ENCODE measurements at regions not wholly inside any gene's neighbourhood (a gene's known extent, or its start where the extent isn't known, plus 50 kb on each side); places are given as distances from the start of the nearest gene placed in this dataset.

GRCh38 chr2:47238638-47239037, 62.3 kb upstream of the CALM2 start:
- no peak; the same call in 2 of the 3 replicates for ATAC-seq
- TF ChIP-seq CSDC2 (CRISPR knock-in tag; IDR thresholded peaks at IDR 0.05) (no peak), TOX (CRISPR knock-in tag; IDR thresholded peaks at IDR 0.05; ENCODE audit: borderline replicate concordance) (no peak), POU6F1 (CRISPR knock-in tag; IDR thresholded peaks at IDR 0.05; ENCODE audit: borderline replicate concordance, low read depth) (no peak), ZNF565 (CRISPR knock-in tag; conservative IDR thresholded peaks at IDR 0.05; ENCODE audit: low read depth) (no peak), PPARA (CRISPR knock-in tag; IDR thresholded peaks at IDR 0.05; ENCODE audit: borderline replicate concordance) (no peak), SNAI2 (CRISPR knock-in tag; IDR thresholded peaks at IDR 0.05) (no peak), PATZ1 (CRISPR knock-in tag; IDR thresholded peaks at IDR 0.05; ENCODE audit: borderline replicate concordance) (no peak), CSRNP3 (CRISPR knock-in tag; IDR thresholded peaks at IDR 0.05) (no peak), TCF4 (CRISPR knock-in tag; IDR thresholded peaks at IDR 0.05; ENCODE audit: borderline replicate concordance) (no peak), TSHZ2 (CRISPR knock-in tag; IDR thresholded peaks at IDR 0.05) (no peak), ESRRG (CRISPR knock-in tag; IDR thresholded peaks at IDR 0.05) (no peak), ZC3H10 (CRISPR knock-in tag; IDR thresholded peaks at IDR 0.05) (no peak), BACH2 (CRISPR knock-in tag; IDR thresholded peaks at IDR 0.05; ENCODE audit: borderline replicate concordance) (no peak), ISL1 (CRISPR knock-in tag; IDR thresholded peaks at IDR 0.05) (no peak)

GRCh38 chr2:47237375-47238334, 61.3 kb upstream of the CALM2 start:
- TF ChIP-seq TCF4 (CRISPR knock-in tag; IDR thresholded peaks at IDR 0.05; ENCODE audit: borderline replicate concordance): peak; percentile 57; the same call in 1 of the 2 replicates
- peak; percentile 50; the same call in 1 of the 2 replicates for TF ChIP-seq SNAI2 (CRISPR knock-in tag; IDR thresholded peaks at IDR 0.05)
- TF ChIP-seq ZNF565 (CRISPR knock-in tag; conservative IDR thresholded peaks at IDR 0.05; ENCODE audit: low read depth): 0 out of 2 replicates have a peak, but pooled peaks have one; percentile 22
- TF ChIP-seq TSHZ2 (CRISPR knock-in tag; IDR thresholded peaks at IDR 0.05): peak; percentile 47
- TF ChIP-seq ESRRG (CRISPR knock-in tag; IDR thresholded peaks at IDR 0.05): peak; percentile 46; the same call in 1 of the 2 replicates
- 0 out of 2 replicates have a peak, but pooled peaks have one; percentile 21 for TF ChIP-seq ZNF70 (CRISPR knock-in tag; IDR thresholded peaks at IDR 0.05)
- 0 out of 2 replicates have a peak, but pooled peaks have one; percentile 17 for TF ChIP-seq ZFP3 (CRISPR knock-in tag; IDR thresholded peaks at IDR 0.05)
- peak; percentile 51 for TF ChIP-seq ISL1 (CRISPR knock-in tag; IDR thresholded peaks at IDR 0.05)
- TF ChIP-seq ZC3H10 (CRISPR knock-in tag; IDR thresholded peaks at IDR 0.05): no peak
- TF ChIP-seq CSRNP3 (CRISPR knock-in tag; IDR thresholded peaks at IDR 0.05): no peak
- peak; percentile 42 for ATAC-seq
